ENCODE measurements at regions not wholly inside any gene's neighbourhood (a gene's known extent, or its start where the extent isn't known, plus 50 kb on each side); places are given as distances from the start of the nearest gene placed in this dataset.

DNA sequence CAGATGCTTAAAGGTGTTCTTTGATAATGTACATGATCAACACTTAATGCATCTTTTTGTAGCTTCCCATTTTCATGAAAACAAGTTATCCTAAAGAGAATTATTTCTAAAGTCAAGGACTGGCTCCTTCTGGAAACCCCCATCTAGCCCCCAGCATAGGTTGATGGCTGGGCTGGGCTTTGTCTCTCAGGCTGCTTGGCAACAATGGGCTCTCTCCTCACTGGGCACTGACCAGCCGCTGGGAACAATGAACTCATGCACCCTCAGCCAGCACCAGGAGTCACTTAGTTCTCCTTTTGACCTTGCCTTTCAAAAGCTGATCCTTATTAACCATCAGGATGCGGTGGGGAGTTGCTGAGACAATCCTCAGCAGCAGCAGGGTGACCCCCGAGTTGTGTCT, 293.0 kb upstream of the PLXNA2 start:
- no peak for DNase-seq
- 90 to 94% methylated on average over 3 of the region's 3 CpGs for WGBS, 2 donors
- Histone ChIP-seq H3K27me3 (no peaks in the 10 kb centered on the region), H3K4me1 (peaks cover 0 to 9% (median 3%) of the 10 kb centered on the region in 4 donors), H3K4me3 (no peak overlapping the region), H3K36me3 (no peaks in the 10 kb centered on the region), H3K9me3 (no peaks in the 10 kb centered on the region), H3K27ac (no peak overlapping the region)
- no peak for TF ChIP-seq EP300 (IDR thresholded peaks at IDR 0.05)
- no peak for TF ChIP-seq POLR2AphosphoS5 (IDR thresholded peaks at IDR 0.05)
- TF ChIP-seq POLR2A (IDR thresholded peaks at IDR 0.05) = no peak
- TF ChIP-seq CTCF (IDR thresholded peaks at IDR 0.05) = no peak
- intact Hi-C loops (cut with DNase I) = no loop called here

- TF ChIP-seq CTCF (IDR thresholded peaks at IDR 0.05) (no peak), EP300 (IDR thresholded peaks at IDR 0.05) (no peak), POLR2AphosphoS5 (IDR thresholded peaks at IDR 0.05) (no peak), POLR2A (IDR thresholded peaks at IDR 0.05) (no peak)
- peaks cover 0 to 9% (median 3%) of the 10 kb centered on the region in 4 donors for H3K4me1 ChIP-seq
- 90 to 96% methylated on average over 7 of the region's 7 CpGs for WGBS, 2 donors
- H3K27me3 ChIP-seq = no peaks in the 10 kb centered on the region
- no peak overlapping the region for H3K27ac ChIP-seq
- no peak for DNase-seq
- no peaks in the 10 kb centered on the region for H3K36me3 ChIP-seq
- H3K4me3 ChIP-seq = no peak overlapping the region
- H3K9me3 ChIP-seq = no peaks in the 10 kb centered on the region
- intact Hi-C loops (cut with DNase I) = no loop called here
Measured at GRCh38 chr1:208538078-208538477, 293.9 kb upstream of the PLXNA2 start.

- H3K27me3 ChIP-seq = no peaks in the 10 kb centered on the region
- intact Hi-C loops (cut with DNase I) = no loop called here
- DNase-seq = no peak
- H3K9me3 ChIP-seq = no peaks in the 10 kb centered on the region
- H3K4me1 ChIP-seq = peaks cover 0 to 9% (median 3%) of the 10 kb centered on the region in 4 donors
- TF ChIP-seq POLR2AphosphoS5 (IDR thresholded peaks at IDR 0.05) = no peak
- TF ChIP-seq EP300 (IDR thresholded peaks at IDR 0.05) = no peak
- TF ChIP-seq POLR2A (IDR thresholded peaks at IDR 0.05) = no peak
- TF ChIP-seq CTCF (IDR thresholded peaks at IDR 0.05) = no peak
- no peaks in the 10 kb centered on the region for H3K36me3 ChIP-seq
- no peak overlapping the region for H3K4me3 ChIP-seq
- WGBS, 2 donors = 91 to 92% methylated on average over 5 of the region's 5 CpGs
- H3K27ac ChIP-seq = no peak overlapping the region
Measured at GRCh38 chr1:208538587-208538986, 294.4 kb upstream of the PLXNA2 start.

DNA sequence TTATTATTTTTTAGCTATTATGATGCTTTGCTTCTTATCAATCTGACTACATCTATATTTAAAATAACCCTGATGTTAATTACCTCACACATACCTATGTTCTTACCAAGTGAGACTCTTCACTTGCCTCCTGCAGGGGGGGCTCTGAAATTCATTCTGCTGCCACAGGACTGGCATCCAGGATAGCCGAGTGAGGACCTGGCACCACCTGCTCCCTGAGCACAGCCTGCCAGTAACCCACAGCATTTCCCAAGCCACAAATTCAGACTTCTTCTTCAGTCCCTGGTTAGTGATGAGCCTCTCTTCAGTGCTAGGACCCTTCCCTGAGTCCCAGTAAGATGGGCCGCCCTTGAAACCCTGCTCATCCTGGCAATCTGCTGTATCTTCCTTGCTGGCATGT, 296.5 kb upstream of the PLXNA2 start:
- H3K27ac ChIP-seq = no peak overlapping the region
- H3K4me3 ChIP-seq = no peak overlapping the region
- intact Hi-C loops (cut with DNase I) = no loop called here
- H3K4me1 ChIP-seq = no peaks in the 10 kb centered on the region
- no peak for DNase-seq
- 90 to 91% methylated on average over 2 of the region's 2 CpGs for WGBS, 2 donors
- TF ChIP-seq POLR2AphosphoS5 (IDR thresholded peaks at IDR 0.05) (no peak), CTCF (IDR thresholded peaks at IDR 0.05) (no peak), POLR2A (IDR thresholded peaks at IDR 0.05) (no peak)
- no peaks in the 10 kb centered on the region for H3K27me3 ChIP-seq
- no peaks in the 10 kb centered on the region for H3K9me3 ChIP-seq
- H3K36me3 ChIP-seq = no peaks in the 10 kb centered on the region

GRCh38 chr1:208541225-208541855, 297.2 kb upstream of the PLXNA2 start:
- Histone ChIP-seq H3K36me3 (no peaks in the 10 kb centered on the region), H3K27me3 (no peaks in the 10 kb centered on the region), H3K9me3 (no peaks in the 10 kb centered on the region), H3K4me1 (no peaks in the 10 kb centered on the region), H3K4me3 (no peak overlapping the region), H3K27ac (no peak overlapping the region)
- WGBS, 2 donors = 92 to 93% methylated on average over 4 of the region's 4 CpGs
- intact Hi-C loops (cut with DNase I) = no loop called here
- no peak for DNase-seq
- no peak for TF ChIP-seq POLR2A (IDR thresholded peaks at IDR 0.05)
- no peak for TF ChIP-seq POLR2AphosphoS5 (IDR thresholded peaks at IDR 0.05)
- TF ChIP-seq EP300 (IDR thresholded peaks at IDR 0.05) = no peak
- no peak for TF ChIP-seq CTCF (IDR thresholded peaks at IDR 0.05)

Data from sigmoid colon (tissue), 6 donors.